Loucy (cell line): ENCODE measurements at regions not wholly inside any gene's neighbourhood (a gene's known extent, or its start where the extent isn't known, plus 50 kb on each side); places are given as distances from the start of the nearest gene placed in this dataset.

Experiments used
- H2AFZ ChIP-seq: fragments of 200-600 bp; sonication (generic); 2 replicates; pipeline ENCODE4 v1.6.0; 2016; ENCODE audit warnings: antibody characterized with exemption, mild to moderate bottlenecking, low read length, moderate library complexity
- H3F3A ChIP-seq: fragments of 200-600 bp; 2 replicates; pipeline ENCODE4 v1.6.0; 2016; ENCODE audit warnings: antibody characterized with exemption, low read depth, mild to moderate bottlenecking
- H3K27me3 ChIP-seq: fragments of 200-600 bp; sonication (generic); 2 replicates; pipeline ENCODE4 v1.6.1; 2014; ENCODE audit warnings: low read length, mild to moderate bottlenecking; ENCODE audit not compliant: insufficient read depth, poor library complexity, severe bottlenecking
- H3K36me3 ChIP-seq: fragments of 200-600 bp; sonication (generic); 2 replicates; pipeline ENCODE4 v1.6.1; 2016; ENCODE audit warnings: low read length; ENCODE audit not compliant: insufficient read depth
- H3K4me1 ChIP-seq: fragments of 200-600 bp; sonication (generic); 2 replicates; pipeline ENCODE4 v1.5.1; 2014; ENCODE audit warnings: low read length, mild to moderate bottlenecking; ENCODE audit not compliant: insufficient read depth, poor library complexity, severe bottlenecking
- H3K4me2 ChIP-seq: fragments of 200-600 bp; sonication (generic); 2 replicates; pipeline ENCODE4 v1.6.0; 2014; ENCODE audit warnings: antibody characterized with exemption, low read length, low read depth, mild to moderate bottlenecking; ENCODE audit not compliant: poor library complexity, severe bottlenecking
- H3K4me3 ChIP-seq: fragments of 200-600 bp; sonication (generic); 2 replicates; pipeline ENCODE4 v1.5.1; 2014; ENCODE audit warnings: low read length, mild to moderate bottlenecking, mixed read lengths; ENCODE audit not compliant: poor library complexity, severe bottlenecking
- H3K79me2 ChIP-seq: fragments of 200-600 bp; sonication (generic); 2 replicates; pipeline ENCODE4 v1.6.1; 2014; ENCODE audit warnings: low read length; ENCODE audit not compliant: insufficient read depth
- H3K9ac ChIP-seq: fragments of 200-600 bp; sonication (generic); 2 replicates; pipeline ENCODE4 v1.6.0; 2014; ENCODE audit warnings: mild to moderate bottlenecking, low read depth, low read length, moderate library complexity; ENCODE audit not compliant: poor library complexity, severe bottlenecking
- H3K9me2 ChIP-seq: fragments of 200-600 bp; sonication (generic); replicated peaks from 2 replicates; pipeline ENCODE4 v1.6.1; 2016; ENCODE audit warnings: low read depth, low read length, mixed read lengths
- H3K9me3 ChIP-seq: fragments of 200-600 bp; sonication (generic); 2 replicates; pipeline ENCODE4 v1.6.1; 2014; ENCODE audit warnings: mild to moderate bottlenecking, antibody characterized with exemption, low read length, low read depth; ENCODE audit not compliant: insufficient read depth
- H4K20me1 ChIP-seq: fragments of 200-600 bp; sonication (generic); 2 replicates; pipeline ENCODE4 v1.6.0; 2014; ENCODE audit warnings: antibody characterized with exemption, low read length, mild to moderate bottlenecking; ENCODE audit not compliant: insufficient read depth, poor library complexity, severe bottlenecking
- EZH2phosphoT487 ChIP-seq: fragments of 200-600 bp; IDR thresholded peaks from 2 replicates; pipeline ENCODE4 v1.6.1; 2018; ENCODE audit warnings: antibody characterized with exemption, mild to moderate bottlenecking, moderate library complexity, borderline replicate concordance
- TF ChIP-seq, protein P1 (sequence below): fragments of 200-600 bp; sonication (generic); conservative IDR thresholded peaks from 2 replicates; pipeline ENCODE4 v1.5.1; 2014; ENCODE audit warnings: mild to moderate bottlenecking, antibody characterized with exemption, low read length

DNA sequence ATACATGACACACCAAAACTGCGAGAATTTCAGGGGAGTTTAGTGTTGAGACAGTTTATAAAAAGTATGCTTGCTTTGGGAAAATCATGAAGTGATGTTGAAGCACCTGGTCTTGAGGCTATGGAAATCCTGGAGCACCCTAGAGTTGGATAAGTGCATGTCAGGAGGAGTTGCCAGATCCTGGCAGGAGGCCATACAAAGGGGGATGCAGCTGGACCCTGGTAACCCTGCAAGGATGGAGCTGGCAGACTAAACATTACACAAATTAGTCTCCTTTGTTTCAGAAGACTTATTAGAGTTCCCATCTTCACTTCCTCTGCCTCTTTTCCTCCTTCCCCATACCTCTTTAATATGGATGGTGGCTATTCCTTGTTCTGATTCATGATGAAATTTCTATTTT is 907.0 kb downstream of the BCL11B start:
- Histone ChIP-seq H3K27me3 (no peaks in the 10 kb centered on the region), H4K20me1 (no peaks in the 10 kb centered on the region), H3K9ac (no peak overlapping the region), H3K9me2 (no peaks in the 10 kb centered on the region), H3K79me2 (no peaks in the 10 kb centered on the region), H3F3A (no peaks in the 10 kb centered on the region), H3K4me1 (peaks cover 30% of the 10 kb centered on the region), H3K4me3 (no peak overlapping the region), H3K36me3 (no peaks in the 10 kb centered on the region), H2AFZ (no peak overlapping the region), H3K9me3 (peaks cover 2% of the 10 kb centered on the region; the same call in 1 of the 2 replicates), H3K4me2 (no peak overlapping the region)
- no peak for TF ChIP-seq EZH2phosphoT487
- TF ChIP-seq, protein P1, sequence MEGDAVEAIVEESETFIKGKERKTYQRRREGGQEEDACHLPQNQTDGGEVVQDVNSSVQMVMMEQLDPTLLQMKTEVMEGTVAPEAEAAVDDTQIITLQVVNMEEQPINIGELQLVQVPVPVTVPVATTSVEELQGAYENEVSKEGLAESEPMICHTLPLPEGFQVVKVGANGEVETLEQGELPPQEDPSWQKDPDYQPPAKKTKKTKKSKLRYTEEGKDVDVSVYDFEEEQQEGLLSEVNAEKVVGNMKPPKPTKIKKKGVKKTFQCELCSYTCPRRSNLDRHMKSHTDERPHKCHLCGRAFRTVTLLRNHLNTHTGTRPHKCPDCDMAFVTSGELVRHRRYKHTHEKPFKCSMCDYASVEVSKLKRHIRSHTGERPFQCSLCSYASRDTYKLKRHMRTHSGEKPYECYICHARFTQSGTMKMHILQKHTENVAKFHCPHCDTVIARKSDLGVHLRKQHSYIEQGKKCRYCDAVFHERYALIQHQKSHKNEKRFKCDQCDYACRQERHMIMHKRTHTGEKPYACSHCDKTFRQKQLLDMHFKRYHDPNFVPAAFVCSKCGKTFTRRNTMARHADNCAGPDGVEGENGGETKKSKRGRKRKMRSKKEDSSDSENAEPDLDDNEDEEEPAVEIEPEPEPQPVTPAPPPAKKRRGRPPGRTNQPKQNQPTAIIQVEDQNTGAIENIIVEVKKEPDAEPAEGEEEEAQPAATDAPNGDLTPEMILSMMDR: no peak

DNA sequence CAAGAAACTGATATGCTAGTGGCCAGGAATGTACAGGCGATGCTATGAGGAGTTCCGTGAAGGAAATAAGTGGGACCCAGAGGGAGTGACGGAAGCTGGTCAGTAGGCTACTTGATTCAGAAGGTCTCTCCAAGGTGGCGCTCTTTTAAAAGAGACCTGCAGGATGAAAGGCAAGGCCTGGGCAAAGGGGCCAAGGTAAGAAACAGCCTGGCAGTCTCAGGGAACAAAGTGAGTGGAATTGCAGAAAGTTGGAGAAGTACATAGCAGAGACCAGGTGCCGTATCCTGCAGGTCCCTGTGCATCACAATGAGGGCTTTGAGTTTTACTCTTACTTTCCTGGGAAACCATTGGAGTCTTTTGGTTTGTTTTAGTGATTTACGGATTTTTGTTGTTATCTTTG is 905.6 kb downstream of the BCL11B start:
- Histone ChIP-seq H3K79me2 (no peaks in the 10 kb centered on the region), H3K4me3 (no peak overlapping the region), H3K9me3 (peaks cover 7% of the 10 kb centered on the region; the same call in 1 of the 2 replicates), H3K27me3 (no peaks in the 10 kb centered on the region), H3K9ac (no peak overlapping the region), H4K20me1 (no peaks in the 10 kb centered on the region), H3K36me3 (no peaks in the 10 kb centered on the region), H3K4me2 (no peak overlapping the region), H3K9me2 (no peaks in the 10 kb centered on the region), H3K4me1 (peaks cover 30% of the 10 kb centered on the region), H3F3A (no peaks in the 10 kb centered on the region), H2AFZ (no peak overlapping the region)
- no peak for TF ChIP-seq EZH2phosphoT487
- TF ChIP-seq, protein P1: no peak

DNA sequence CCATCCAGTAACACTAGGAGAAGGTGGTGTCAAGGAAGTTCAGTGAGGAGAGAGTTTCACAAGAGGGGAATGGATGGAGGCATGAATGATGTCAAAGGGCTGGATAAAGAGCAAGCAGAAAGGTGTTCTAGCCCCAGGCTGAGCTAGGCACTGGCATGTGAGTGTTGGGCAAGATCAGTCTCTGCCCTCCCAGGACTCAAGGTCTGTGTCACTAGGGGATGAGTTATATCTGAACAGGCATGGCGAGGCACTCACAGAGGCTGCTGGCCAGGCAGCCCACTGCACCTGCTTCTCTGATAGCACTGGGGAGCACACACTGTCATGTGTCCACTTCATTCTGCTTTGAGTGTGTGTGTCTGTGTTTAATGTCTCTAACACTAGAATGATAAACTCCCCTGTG is 903.8 kb downstream of the BCL11B start:
- no peak for TF ChIP-seq EZH2phosphoT487
- TF ChIP-seq, protein P1: no peak
- H3K9me3 ChIP-seq: peaks cover 7% of the 10 kb centered on the region; the same call in 1 of the 2 replicates
- H3F3A ChIP-seq: no peaks in the 10 kb centered on the region
- no peaks in the 10 kb centered on the region for H4K20me1 ChIP-seq
- H3K9ac ChIP-seq: no peak overlapping the region
- H3K36me3 ChIP-seq: no peaks in the 10 kb centered on the region
- H3K4me1 ChIP-seq: peaks cover 30% of the 10 kb centered on the region
- H3K9me2 ChIP-seq: no peaks in the 10 kb centered on the region
- no peaks in the 10 kb centered on the region for H3K79me2 ChIP-seq
- peak overlapping the region; percentile 57 for H3K4me2 ChIP-seq
- H3K27me3 ChIP-seq: no peaks in the 10 kb centered on the region
- H3K4me3 ChIP-seq: no peak overlapping the region
- H2AFZ ChIP-seq: no peak overlapping the region
